HEK293T (cell line): ENCODE measurements at regions not wholly inside any gene's neighbourhood (a gene's known extent, or its start where the extent isn't known, plus 50 kb on each side); places are given as distances from the start of the nearest gene placed in this dataset.

ENCODE experiments used
- CTCF ChIA-PET: fragments of 350-600 bp; formaldehyde crosslinking; extraction: SDS; loops from one replicate; lab custom pipeline; 2021; ENCODE audit warnings: antibody characterized with exemption, inconsistent platforms; lab: Yijun Ruan, JAX
- POLR2A ChIA-PET: fragments of 350-600 bp; formaldehyde crosslinking; extraction: SDS; loops from one replicate; lab custom pipeline; 2020; ENCODE audit warnings: antibody characterized with exemption, inconsistent platforms; lab: Yijun Ruan, JAX
- DNase-seq: peaks from one replicate; pipeline ENCODE4 v3.0.0; 2012; ENCODE audit warnings: mixed read lengths; ENCODE audit errors: extremely low spot score
- ARNT ChIP-seq: fragments of 450-650 bp; IDR thresholded peaks from 2 replicates; pipeline ENCODE4 v1.6.1; 2017; ENCODE audit warnings: mild to moderate bottlenecking
- BHLHE40 ChIP-seq: fragments of 450-650 bp; IDR thresholded peaks from 2 replicates; pipeline ENCODE4 v1.6.1; 2016; ENCODE audit warnings: mild to moderate bottlenecking, moderate library complexity, borderline replicate concordance
- CTBP1 ChIP-seq: fragments of 450-650 bp; IDR thresholded peaks from 2 replicates; pipeline ENCODE4 v1.6.1; 2016; ENCODE audit warnings: borderline replicate concordance
- ELF4 ChIP-seq: fragments of 450-650 bp; IDR thresholded peaks from 2 replicates; pipeline ENCODE4 v1.6.1; 2017; ENCODE audit warnings: antibody characterized with exemption
- FOXA1 ChIP-seq: fragments of 450-650 bp; IDR thresholded peaks from 2 replicates; pipeline ENCODE4 v1.6.1; 2016; ENCODE audit warnings: mild to moderate bottlenecking
- FOXK2 ChIP-seq: fragments of 450-650 bp; IDR thresholded peaks from 2 replicates; pipeline ENCODE4 v1.6.1; 2016; ENCODE audit warnings: mild to moderate bottlenecking
- FOXM1 ChIP-seq: fragments of 450-650 bp; IDR thresholded peaks from 2 replicates; pipeline ENCODE4 v1.6.1; 2017; ENCODE audit warnings: mild to moderate bottlenecking, borderline replicate concordance
- HDGF ChIP-seq: fragments of 450-650 bp; IDR thresholded peaks from 2 replicates; pipeline ENCODE4 v1.6.1; 2017; ENCODE audit warnings: antibody characterized with exemption, borderline replicate concordance
- L3MBTL2 ChIP-seq: fragments of 450-650 bp; conservative IDR thresholded peaks from 2 replicates; pipeline ENCODE4 v1.6.1; 2016; ENCODE audit warnings: mild to moderate bottlenecking
- LEF1 ChIP-seq: fragments of 450-650 bp; IDR thresholded peaks from 2 replicates; pipeline ENCODE4 v1.6.1; 2017; ENCODE audit warnings: mild to moderate bottlenecking, borderline replicate concordance
- NFRKB ChIP-seq: fragments of 450-650 bp; IDR thresholded peaks from 2 replicates; pipeline ENCODE4 v1.6.1; 2016; ENCODE audit warnings: mild to moderate bottlenecking, moderate library complexity
- SP1 ChIP-seq: fragments of 450-650 bp; IDR thresholded peaks from 2 replicates; pipeline ENCODE4 v1.6.1; 2017
- SUZ12 ChIP-seq: fragments of 450-650 bp; IDR thresholded peaks from 2 replicates; pipeline ENCODE4 v1.6.1; 2016; ENCODE audit warnings: mild to moderate bottlenecking
- TARDBP ChIP-seq: fragments of 450-650 bp; IDR thresholded peaks from 2 replicates; pipeline ENCODE4 v1.6.1; 2016
- ZNF384 ChIP-seq: fragments of 450-650 bp; IDR thresholded peaks from 2 replicates; pipeline ENCODE4 v1.6.1; 2016
- TF ChIP-seq, protein P1 (sequence below): fragments of 450-650 bp; IDR thresholded peaks from 2 replicates; pipeline ENCODE4 v1.6.1; 2016

DNA sequence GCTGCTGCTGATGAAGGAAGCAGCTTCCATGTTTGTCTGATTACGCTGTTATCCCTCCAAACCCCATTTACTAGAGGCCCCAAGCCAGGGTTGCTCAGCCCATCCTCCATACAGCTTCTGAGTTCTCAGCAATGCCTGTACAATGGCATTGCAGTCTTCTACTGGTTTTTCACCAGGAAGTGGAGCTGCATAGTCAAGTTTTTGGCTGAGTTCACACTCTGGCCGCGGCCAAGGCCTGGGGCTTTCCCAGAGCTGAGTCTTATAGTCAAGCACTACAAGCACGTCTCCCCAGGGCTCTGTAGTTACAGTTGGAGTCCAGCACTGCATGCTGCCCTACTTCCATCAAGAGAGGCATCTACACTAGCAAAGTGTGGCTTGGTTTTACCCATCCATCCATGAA is 182.5 kb downstream of the POU4F1 start:
- ChIA-PET POLR2A (no interaction called here), CTCF (no interaction called here)
- TF ChIP-seq ELF4 = no peak
- TF ChIP-seq LEF1 = no peak
- TF ChIP-seq BHLHE40 = no peak
- TF ChIP-seq FOXA1 = no peak
- no peak for TF ChIP-seq SUZ12
- no peak for TF ChIP-seq ZNF384
- TF ChIP-seq, protein P1, sequence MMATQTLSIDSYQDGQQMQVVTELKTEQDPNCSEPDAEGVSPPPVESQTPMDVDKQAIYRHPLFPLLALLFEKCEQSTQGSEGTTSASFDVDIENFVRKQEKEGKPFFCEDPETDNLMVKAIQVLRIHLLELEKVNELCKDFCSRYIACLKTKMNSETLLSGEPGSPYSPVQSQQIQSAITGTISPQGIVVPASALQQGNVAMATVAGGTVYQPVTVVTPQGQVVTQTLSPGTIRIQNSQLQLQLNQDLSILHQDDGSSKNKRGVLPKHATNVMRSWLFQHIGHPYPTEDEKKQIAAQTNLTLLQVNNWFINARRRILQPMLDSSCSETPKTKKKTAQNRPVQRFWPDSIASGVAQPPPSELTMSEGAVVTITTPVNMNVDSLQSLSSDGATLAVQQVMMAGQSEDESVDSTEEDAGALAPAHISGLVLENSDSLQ = no peak
- no peak for TF ChIP-seq SP1
- no peak for TF ChIP-seq TARDBP
- no peak for TF ChIP-seq CTBP1
- DNase-seq = no peak

DNA sequence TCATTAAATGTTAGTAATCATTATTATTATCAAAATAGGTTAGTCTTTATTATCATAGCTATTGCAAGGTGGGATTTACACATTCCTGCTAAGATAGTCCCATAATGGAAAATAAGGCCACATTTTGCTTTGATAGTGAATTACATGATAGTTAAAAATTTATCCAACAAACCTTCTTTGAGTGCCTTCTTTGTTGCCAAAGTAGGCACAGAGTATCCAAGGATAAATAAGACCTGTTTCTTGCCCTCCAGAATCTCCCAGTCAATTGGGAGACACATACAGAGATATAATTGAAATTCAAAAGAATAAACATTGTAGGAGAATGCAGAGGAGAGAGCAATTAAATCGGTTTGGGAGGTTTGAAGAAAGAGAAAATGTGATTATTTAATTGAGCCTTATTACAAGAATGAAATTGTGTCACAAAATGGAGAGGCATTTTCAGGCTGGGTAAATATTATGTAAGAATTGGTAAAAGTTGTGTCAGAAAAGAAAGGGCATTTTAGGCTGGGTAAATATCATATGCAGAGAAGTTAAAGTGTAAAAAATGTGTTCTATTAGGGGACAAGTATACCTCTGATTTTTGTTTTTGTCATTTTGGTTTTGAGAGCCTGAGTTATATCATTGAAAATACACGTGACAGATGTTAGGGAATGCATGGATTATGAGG is 189.3 kb downstream of the POU4F1 start:
- ChIA-PET CTCF (no interaction called here), POLR2A (no interaction called here)
- no peak for DNase-seq
- TF ChIP-seq TARDBP (no peak), ZNF384 (no peak), LEF1 (no peak)

DNA sequence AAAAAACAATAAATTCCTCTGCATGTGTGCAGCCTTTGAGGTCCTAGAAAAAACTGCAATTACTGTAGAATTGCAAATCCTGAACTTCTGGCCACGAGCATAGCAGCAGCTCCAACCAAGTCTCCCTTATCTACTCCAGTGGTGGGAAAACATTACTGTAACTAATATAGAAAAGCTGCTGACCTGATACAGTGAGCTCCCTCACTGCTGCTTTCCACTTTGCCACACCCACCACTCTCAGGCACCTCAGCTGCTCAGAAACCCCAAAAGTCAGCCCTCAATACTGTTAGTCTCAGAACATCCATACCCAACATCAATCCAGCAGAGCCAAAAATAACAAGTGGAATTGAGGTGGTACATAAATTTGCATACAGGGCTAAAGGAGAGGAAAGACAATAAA is 192.5 kb downstream of the POU4F1 start:
- POLR2A ChIA-PET = interaction anchor here (1.0 kb wide), 1 partner anchor 15 kb away, joined by 3 read pairs; no protein-coding TSS in a partner anchor

DNA sequence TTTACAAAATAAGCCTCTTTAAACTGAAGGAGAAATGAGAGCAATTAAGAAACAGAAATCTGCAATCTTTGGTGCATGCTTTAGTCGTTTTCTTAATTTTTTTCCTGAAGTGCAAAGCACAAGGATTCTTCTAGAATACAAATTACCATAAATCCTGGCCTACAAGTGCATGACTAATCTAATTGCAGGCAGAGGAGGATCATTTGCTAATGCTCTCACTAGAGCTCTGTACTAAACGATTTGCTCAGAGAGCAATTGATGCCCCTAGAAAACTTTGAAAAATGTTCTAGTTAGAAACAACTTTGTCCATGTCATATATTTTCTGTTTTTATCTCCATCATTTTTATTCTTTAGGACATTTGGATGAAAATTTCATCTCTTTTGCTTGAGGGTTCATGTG is 193.2 kb downstream of the POU4F1 start:
- ChIA-PET CTCF (interaction anchor here (1.6 kb wide), 1 partner anchor 9 kb away, joined by 6 read pairs; no protein-coding TSS in a partner anchor), POLR2A (interaction anchor here (1.0 kb wide), 1 partner anchor 16 kb away, joined by 3 read pairs; no protein-coding TSS in a partner anchor)
- TF ChIP-seq SUZ12 (no peak), FOXA1 (no peak), FOXK2 (no peak), ZNF384 (no peak), L3MBTL2 (no peak), TARDBP (no peak), CTBP1 (no peak), ARNT (no peak), HDGF (no peak), LEF1 (no peak), NFRKB (no peak), BHLHE40 (no peak), FOXM1 (no peak)
- TF ChIP-seq, protein P1 = no peak
- DNase-seq = no peak

More for the DNA sequence above, 192.5 kb downstream of the POU4F1 start:
- TF ChIP-seq L3MBTL2 (no peak; the same call in 1 of the 2 replicates), FOXA1 (no peak)
- CTCF ChIA-PET = interaction anchor here (1.6 kb wide), 1 partner anchor 9 kb away, joined by 6 read pairs; no protein-coding TSS in a partner anchor
- DNase-seq = no peak

DNA sequence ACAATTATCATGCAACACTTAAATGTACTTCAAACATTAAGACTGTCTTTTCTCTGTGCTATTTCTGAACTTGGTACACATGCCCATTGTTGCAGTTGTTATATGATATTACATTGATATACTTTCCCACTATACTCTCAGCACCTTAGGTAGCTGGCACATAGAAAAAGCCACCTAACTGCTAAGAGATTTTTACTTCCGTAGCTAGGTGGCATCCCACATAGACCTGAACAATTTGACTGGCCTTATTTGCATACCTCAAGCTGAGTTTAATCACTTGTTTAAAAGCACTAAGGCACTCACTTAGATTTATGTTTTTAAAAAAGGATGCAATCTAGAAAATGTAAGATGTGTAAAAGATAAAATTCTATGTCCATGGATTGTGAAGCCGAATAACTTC is 194.2 kb downstream of the POU4F1 start:
- TF ChIP-seq TARDBP (no peak), SP1 (no peak), NFRKB (no peak), L3MBTL2 (no peak), BHLHE40 (no peak), FOXK2 (no peak), CTBP1 (no peak), ARNT (no peak), FOXM1 (no peak), SUZ12 (no peak), HDGF (no peak), ELF4 (no peak)
- TF ChIP-seq, protein P1 = no peak
- no peak for DNase-seq
- ChIA-PET POLR2A (no interaction called here), CTCF (interaction anchor here (0.7 kb wide), 1 partner anchor 569 kb away, joined by 3 read pairs; no protein-coding TSS in a partner anchor)

DNA sequence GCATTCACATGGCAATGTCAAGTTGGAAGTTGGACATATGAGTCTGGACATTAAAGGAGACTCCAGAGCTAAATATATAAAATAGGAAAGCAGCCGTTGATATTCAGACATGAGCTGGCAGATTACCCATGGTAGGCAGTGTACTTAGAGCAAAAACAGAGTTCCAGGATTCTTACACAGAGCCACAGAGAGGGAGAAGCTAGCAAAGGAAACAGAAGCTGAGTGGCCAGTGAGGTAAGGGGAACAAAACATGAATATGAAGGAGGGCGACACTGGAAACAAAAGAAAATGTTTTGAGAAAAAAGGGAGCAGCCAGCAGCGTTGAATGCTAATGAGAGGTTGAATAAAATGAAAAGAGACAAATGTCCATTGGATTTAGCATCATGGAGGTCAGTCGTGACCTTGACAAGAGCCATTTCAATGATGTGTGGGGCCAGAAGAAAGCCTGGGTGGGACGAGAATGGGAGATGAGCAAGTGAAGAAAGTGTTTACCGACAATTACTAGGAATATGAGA is 198.4 kb downstream of the POU4F1 start:
- POLR2A ChIA-PET = no interaction called here
- TF ChIP-seq FOXM1 (no peak), NFRKB (no peak), SP1 (no peak), ARNT (no peak), HDGF (no peak), BHLHE40 (no peak)
- CTCF ChIA-PET = interaction anchor here (0.6 kb wide), 1 partner anchor 302 kb away, joined by 3 read pairs; no protein-coding TSS in a partner anchor
- DNase-seq = no peak
